Activated CD8-positive, alpha-beta T cell treated with anti-CD3 and anti-CD28 coated beads, Interleukin-2, amount 10 ng/mL, durations not matched to agents 7 days and 5 days (primary cell): ENCODE measurements at regions not wholly inside any gene's neighbourhood (a gene's known extent, or its start where the extent isn't known, plus 50 kb on each side); places are given as distances from the start of the nearest gene placed in this dataset.

Experiments used
- ATAC-seq: fragments of 150-1000 bp; cut with Tn5 transposase; one replicate; pipeline ENCODE4 v1.10.0; 2021; ENCODE audit warnings: moderate library complexity
- CTCF ChIA-PET: fragments of 350-600 bp; sonication (Branson Sonifier 250); formaldehyde crosslinking; loops from one replicate; lab custom pipeline; 2021; ENCODE audit warnings: antibody characterized with exemption; lab: Charles Lee
- POLR2A ChIA-PET: fragments of 350-600 bp; sonication (Branson Sonifier 250); formaldehyde crosslinking; loops from one replicate; lab custom pipeline; 2021; ENCODE audit warnings: antibody characterized with exemption; lab: Charles Lee
- DNase-seq: peaks from one replicate; pipeline ENCODE4 v3.0.0-alpha.2; 2020
- H3K27ac Mint-ChIP-seq: one replicate; pipeline ENCODE4 v1.8.0; 2021; ENCODE audit warnings: mild to moderate bottlenecking, mixed read lengths
- H3K27me3 Mint-ChIP-seq: one replicate; pipeline ENCODE4 v1.8.0; 2021; ENCODE audit warnings: low read depth, mixed read lengths
- H3K36me3 Mint-ChIP-seq: one replicate; pipeline ENCODE4 v1.8.0; 2021; ENCODE audit warnings: low read depth, mixed read lengths
- H3K4me1 Mint-ChIP-seq: one replicate; pipeline ENCODE4 v1.8.0; 2021; ENCODE audit warnings: low read depth, mixed read lengths
- H3K4me3 Mint-ChIP-seq: one replicate; pipeline ENCODE4 v1.8.0; 2021; ENCODE audit warnings: mild to moderate bottlenecking, mixed read lengths
- H3K9me3 Mint-ChIP-seq: one replicate; pipeline ENCODE4 v1.8.0; 2022; ENCODE audit warnings: mixed read lengths; ENCODE audit not compliant: insufficient read depth

DNA sequence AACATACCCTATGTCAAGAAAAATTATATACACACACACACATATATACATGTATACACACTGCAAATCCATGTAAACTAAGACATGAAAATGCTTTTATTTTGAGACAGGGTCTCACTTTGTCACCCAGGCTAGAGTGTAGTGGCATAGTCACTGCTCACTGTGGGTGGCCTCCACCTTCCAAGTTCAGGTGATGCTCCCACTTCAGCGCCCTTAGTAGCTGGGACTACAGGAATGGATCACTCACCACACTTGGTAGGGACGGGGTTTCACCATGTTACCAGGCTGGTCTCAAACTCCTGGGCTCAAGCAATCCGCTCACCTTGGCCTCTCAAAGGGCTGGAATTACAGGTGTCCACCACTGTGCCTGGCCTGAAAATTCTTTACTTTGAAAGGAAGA is 617.6 kb downstream of the NYAP2 start:
- no peaks in the 10 kb centered on the region for H3K27me3 Mint-ChIP-seq
- no peak overlapping the region for H3K27ac Mint-ChIP-seq
- no peaks in the 10 kb centered on the region for H3K4me1 Mint-ChIP-seq
- H3K9me3 Mint-ChIP-seq, result peaks cover 5% of the 10 kb centered on the region
- ATAC-seq (no peak), DNase-seq (no peak)
- no peaks in the 10 kb centered on the region for H3K36me3 Mint-ChIP-seq
- no peak overlapping the region for H3K4me3 Mint-ChIP-seq
- ChIA-PET POLR2A (no interaction called here), CTCF (no interaction called here)

DNA sequence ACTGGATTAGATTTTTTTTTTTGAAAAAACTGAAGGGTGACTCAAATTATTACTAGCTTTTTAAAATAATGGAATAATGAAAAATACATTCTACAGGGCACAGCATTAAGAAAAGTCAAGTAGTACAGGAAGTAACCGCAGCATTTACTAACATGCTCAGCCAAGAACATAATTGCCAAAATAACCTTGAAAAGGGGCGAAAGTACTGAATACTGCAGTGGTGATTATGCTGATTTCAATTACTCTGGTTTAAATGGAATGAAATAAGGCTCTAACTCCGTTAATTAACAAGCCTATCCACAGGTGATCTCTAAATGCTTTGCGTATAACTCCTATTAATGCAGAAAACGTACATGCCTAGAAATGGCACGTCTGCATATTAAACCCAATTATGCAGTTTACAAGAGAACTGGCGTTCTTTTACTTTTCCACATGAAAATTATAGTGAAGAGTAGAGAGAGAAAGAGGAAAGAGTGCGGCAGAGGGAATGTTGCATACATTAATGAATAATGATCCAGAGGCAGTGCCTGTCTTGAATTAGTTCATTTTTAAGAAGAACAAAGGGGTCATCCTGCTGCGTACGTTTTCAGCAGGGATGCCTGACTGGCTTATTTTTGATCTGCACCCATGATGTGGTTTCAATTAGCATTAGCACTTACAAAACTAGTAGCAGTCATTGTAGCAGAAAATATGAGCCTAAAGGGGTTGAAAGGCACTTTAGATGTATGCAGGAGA is 612.4 kb downstream of the NYAP2 start:
- no peaks in the 10 kb centered on the region for H3K27me3 Mint-ChIP-seq
- ChIA-PET POLR2A (no interaction called here), CTCF (no interaction called here)
- no peak overlapping the region for H3K27ac Mint-ChIP-seq
- H3K9me3 Mint-ChIP-seq, result no peaks in the 10 kb centered on the region
- ATAC-seq (no peak), DNase-seq (no peak)
- no peaks in the 10 kb centered on the region for H3K36me3 Mint-ChIP-seq
- H3K4me3 Mint-ChIP-seq, result no peak overlapping the region
- no peaks in the 10 kb centered on the region for H3K4me1 Mint-ChIP-seq

DNA sequence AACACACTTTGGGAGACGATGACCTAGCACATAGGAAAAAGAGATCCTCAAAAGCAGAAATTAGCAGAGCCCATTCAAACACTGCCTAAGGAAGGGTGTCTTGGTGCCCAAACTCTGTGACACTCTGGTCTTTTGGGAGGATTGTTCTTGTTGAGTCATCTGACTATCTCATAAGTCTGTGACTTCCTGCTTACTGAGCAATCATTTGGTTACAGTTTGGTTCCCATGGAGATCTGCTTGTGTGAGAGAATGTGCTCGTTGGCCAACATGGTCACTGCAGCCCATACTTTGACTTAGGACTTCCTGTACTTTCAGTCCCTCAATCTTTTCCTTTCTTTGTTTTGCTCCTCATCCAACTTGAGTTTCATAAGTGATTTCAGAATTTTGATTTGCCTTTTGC is 602.9 kb downstream of the NYAP2 start:
- POLR2A ChIA-PET, result no interaction called here
- H3K27me3 Mint-ChIP-seq, result no peaks in the 10 kb centered on the region
- H3K9me3 Mint-ChIP-seq, result no peaks in the 10 kb centered on the region
- no peak for ATAC-seq
- no peak overlapping the region for H3K4me3 Mint-ChIP-seq
- H3K36me3 Mint-ChIP-seq, result no peaks in the 10 kb centered on the region
- no peaks in the 10 kb centered on the region for H3K4me1 Mint-ChIP-seq
- no peak for DNase-seq
- CTCF ChIA-PET, result no interaction called here
- no peak overlapping the region for H3K27ac Mint-ChIP-seq

DNA sequence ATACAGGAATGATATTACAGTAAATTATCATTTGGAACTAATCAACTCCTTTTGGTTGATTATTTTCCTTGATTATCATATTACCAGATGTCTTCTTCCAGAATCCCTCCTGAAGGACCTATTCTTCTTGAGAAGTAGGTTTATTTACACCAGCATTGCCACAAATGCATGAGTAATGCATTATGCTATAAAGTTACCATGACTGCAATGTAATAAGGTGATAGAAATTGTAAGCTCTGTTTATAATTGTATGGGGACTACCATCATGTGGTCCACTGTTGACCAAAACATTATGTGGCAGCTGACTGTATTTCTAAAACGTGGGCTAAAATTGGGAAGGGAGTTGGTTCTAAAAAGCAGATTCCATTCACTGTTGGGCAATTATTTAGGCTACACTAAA is 602.2 kb downstream of the NYAP2 start:
- H3K4me1 Mint-ChIP-seq, result no peaks in the 10 kb centered on the region
- H3K4me3 Mint-ChIP-seq, result no peak overlapping the region
- no peak for DNase-seq
- no peak overlapping the region for H3K27ac Mint-ChIP-seq
- no peaks in the 10 kb centered on the region for H3K9me3 Mint-ChIP-seq
- no peaks in the 10 kb centered on the region for H3K27me3 Mint-ChIP-seq
- ATAC-seq, result no peak
- ChIA-PET CTCF (no interaction called here), POLR2A (no interaction called here)
- H3K36me3 Mint-ChIP-seq, result no peaks in the 10 kb centered on the region

DNA sequence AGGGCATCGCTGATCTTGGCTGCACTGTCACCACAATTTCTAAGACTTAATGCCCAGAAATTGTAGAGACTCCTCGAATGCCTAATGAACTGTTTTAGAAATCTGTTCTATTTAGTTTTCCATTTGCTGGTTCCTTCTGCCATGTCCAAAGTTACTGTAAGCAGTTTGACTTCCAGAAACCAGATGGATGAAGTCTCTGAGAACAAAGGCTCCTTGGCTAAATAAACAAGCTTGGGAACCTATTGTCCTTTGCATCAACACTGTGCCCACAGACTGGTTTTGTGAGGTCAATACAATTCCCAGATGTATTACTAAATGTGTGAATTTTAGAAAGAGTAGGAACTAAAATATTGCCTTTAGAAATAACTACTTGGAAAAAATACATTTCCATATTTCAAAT is 600.2 kb downstream of the NYAP2 start:
- H3K27ac Mint-ChIP-seq, result no peak overlapping the region
- H3K9me3 Mint-ChIP-seq, result no peaks in the 10 kb centered on the region
- H3K4me3 Mint-ChIP-seq, result no peak overlapping the region
- CTCF ChIA-PET, result no interaction called here
- H3K4me1 Mint-ChIP-seq, result no peaks in the 10 kb centered on the region
- DNase-seq (no peak), ATAC-seq (no peak)
- POLR2A ChIA-PET, result no interaction called here
- no peaks in the 10 kb centered on the region for H3K36me3 Mint-ChIP-seq
- H3K27me3 Mint-ChIP-seq, result no peaks in the 10 kb centered on the region

DNA sequence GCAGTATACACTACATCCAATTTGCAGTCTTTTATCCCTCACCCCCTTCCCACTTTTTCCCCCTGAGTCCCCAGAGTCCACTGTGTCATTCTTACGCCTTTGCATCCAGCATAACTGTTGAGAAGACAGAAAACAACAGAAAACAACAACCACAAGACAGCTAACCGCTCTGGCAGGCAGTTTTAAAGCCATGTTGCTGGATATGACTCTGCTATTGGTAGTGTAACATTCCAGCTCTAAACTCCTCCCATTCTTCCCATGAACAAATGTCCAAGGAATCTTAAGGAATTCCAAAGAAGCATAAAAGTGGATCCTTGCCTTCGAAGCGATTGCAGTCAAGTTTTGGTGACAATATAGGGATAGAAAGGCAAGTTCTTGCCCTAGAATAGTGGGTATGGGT is 599.1 kb downstream of the NYAP2 start:
- Mint-ChIP-seq H3K27ac (no peak overlapping the region), H3K4me1 (no peaks in the 10 kb centered on the region), H3K36me3 (no peaks in the 10 kb centered on the region), H3K27me3 (no peaks in the 10 kb centered on the region), H3K9me3 (no peaks in the 10 kb centered on the region), H3K4me3 (no peak overlapping the region)
- POLR2A ChIA-PET, result no interaction called here
- DNase-seq (no peak), ATAC-seq (no peak)
- CTCF ChIA-PET, result interaction anchor here (1.4 kb wide), 1 partner anchor 13 kb away, joined by 3 read pairs; no protein-coding TSS in a partner anchor

DNA sequence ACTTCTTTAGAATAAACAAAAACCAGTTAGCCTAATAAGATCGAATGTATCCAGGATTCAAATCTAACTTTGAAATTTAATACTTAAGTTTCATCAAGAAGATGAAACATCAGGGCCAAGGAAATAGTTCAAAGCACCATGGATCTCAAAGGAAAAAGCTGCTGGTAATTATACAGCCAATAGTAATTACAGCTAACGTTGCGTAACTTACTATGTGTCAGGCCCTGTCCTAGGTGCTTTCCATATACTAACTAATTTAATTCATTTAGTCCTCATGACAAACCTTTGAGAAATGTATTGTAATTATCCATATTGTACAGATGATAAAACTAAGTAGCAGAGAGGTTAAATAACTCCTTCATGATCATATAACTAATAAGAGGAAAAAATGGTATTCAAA is 598.6 kb downstream of the NYAP2 start:
- Mint-ChIP-seq H3K9me3 (no peaks in the 10 kb centered on the region), H3K4me1 (no peaks in the 10 kb centered on the region), H3K36me3 (no peaks in the 10 kb centered on the region), H3K27me3 (no peaks in the 10 kb centered on the region), H3K4me3 (no peak overlapping the region), H3K27ac (no peak overlapping the region)
- POLR2A ChIA-PET, result no interaction called here
- CTCF ChIA-PET, result interaction anchor here (1.4 kb wide), 1 partner anchor 12 kb away, joined by 3 read pairs; no protein-coding TSS in a partner anchor
- ATAC-seq, result no peak
- no peak for DNase-seq

DNA sequence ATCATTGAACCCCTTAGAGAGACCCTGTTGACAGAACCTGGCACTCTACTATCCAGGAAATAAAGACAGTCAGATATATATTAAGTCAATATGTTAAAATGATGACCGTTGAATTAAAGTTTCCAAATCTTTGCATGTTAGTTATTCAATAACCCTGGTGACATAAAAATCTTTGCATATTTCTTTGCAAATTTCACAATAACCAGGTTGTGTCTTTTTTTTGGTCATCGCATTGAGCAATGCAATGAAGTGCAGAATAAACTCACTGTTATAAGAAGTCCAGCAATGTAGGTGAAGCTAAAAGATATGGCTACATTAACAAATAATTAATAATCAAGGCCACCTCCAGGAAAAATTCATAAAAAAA is 596.9 kb downstream of the NYAP2 start:
- H3K36me3 Mint-ChIP-seq, result no peaks in the 10 kb centered on the region
- no peak overlapping the region for H3K27ac Mint-ChIP-seq
- H3K4me1 Mint-ChIP-seq, result no peaks in the 10 kb centered on the region
- ATAC-seq, result no peak
- CTCF ChIA-PET, result no interaction called here
- no peaks in the 10 kb centered on the region for H3K27me3 Mint-ChIP-seq
- H3K9me3 Mint-ChIP-seq, result no peaks in the 10 kb centered on the region
- no peak for DNase-seq
- no peak overlapping the region for H3K4me3 Mint-ChIP-seq
- POLR2A ChIA-PET, result no interaction called here

DNA sequence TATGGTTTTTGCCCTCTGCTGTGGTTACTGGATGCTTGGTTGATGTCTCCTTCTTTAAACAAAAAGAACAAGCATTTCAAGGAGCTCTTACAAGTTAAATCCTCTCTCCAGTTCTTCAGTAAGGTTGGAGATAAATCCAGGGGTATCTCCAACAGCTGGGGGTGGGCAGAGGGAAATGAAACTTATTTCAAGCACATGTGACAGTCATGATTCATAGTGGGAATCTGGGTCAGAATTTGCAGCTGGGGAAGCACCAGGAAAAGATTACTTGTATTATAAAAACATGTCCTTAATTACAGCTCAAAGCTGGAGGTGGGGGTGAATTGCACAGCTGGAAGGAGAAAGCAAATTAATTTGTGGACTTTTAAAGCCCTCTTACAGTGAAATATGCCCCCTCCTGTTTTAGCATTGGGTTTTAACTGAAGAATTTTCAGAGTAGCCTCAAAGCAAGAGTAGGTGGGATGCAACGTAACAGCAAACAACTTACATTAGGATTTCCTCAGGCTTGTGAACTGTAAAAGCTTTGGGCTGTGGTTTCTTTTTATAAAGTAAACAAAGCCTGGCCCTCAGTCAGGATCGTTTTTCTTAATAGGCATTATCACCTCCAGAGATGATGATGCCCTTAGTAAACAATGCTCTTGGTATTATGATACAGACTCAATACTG is 596.4 kb downstream of the NYAP2 start:
- DNase-seq, result no peak
- no peak overlapping the region for H3K4me3 Mint-ChIP-seq
- H3K36me3 Mint-ChIP-seq, result no peaks in the 10 kb centered on the region
- H3K4me1 Mint-ChIP-seq, result no peaks in the 10 kb centered on the region
- CTCF ChIA-PET, result no interaction called here
- H3K27ac Mint-ChIP-seq, result no peak overlapping the region
- no peak for ATAC-seq
- no peaks in the 10 kb centered on the region for H3K9me3 Mint-ChIP-seq
- no peaks in the 10 kb centered on the region for H3K27me3 Mint-ChIP-seq
- POLR2A ChIA-PET, result no interaction called here

DNA sequence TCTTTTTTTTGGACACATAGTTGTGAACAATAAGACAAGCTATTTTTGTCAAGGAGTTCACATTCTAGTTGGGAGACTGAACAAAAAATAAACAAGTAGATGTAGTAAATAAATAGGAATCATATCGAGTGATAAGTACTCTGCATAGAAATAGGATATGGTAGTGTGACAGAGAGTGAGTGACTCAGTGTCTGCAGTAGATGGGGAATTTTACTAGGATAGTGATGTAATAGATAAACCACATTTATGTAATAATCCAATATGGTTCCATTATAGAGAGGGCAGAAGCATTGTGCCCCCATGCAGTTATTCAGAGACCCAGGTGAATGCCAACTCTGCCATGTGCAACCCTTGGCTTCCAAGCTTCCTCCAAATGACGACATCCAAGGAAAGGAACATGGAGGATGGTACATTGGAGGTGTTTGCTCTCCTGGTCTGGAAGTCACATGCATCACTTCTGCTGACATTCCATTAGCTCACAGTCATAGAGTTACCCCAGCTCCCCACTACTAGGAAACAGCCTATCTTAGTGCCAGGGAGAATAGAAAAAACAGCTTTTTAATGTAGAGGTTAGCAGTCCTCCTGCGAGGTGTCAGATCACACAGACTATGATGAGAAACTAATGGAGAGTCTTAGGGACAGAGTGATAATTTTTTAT is 595.4 kb downstream of the NYAP2 start:
- no peak for ATAC-seq
- ChIA-PET CTCF (no interaction called here), POLR2A (no interaction called here)
- no peak for DNase-seq
- Mint-ChIP-seq H3K9me3 (no peaks in the 10 kb centered on the region), H3K27ac (no peak overlapping the region), H3K27me3 (no peaks in the 10 kb centered on the region), H3K36me3 (no peaks in the 10 kb centered on the region), H3K4me1 (no peaks in the 10 kb centered on the region), H3K4me3 (no peak overlapping the region)

DNA sequence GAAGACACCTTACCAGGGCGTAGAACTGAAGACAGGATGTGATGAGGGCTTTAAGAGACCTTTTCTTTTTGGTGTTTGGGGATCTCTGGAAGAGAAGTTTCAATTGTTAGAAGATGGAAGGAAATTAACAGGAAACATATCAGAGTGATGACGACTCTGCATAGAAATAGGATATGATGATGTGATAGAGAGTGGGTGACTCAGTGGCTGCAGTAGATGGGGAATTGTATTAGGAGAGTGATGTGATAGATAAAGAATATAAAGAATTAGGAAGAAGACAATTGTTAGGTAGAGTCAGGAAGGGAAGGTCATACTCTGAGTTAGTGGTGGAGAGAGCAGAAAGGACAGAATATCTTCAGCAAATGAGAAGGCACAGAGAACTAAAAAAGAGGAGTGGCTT is 593.9 kb downstream of the NYAP2 start:
- DNase-seq (no peak), ATAC-seq (no peak)
- Mint-ChIP-seq H3K27ac (no peak overlapping the region), H3K36me3 (no peaks in the 10 kb centered on the region), H3K4me3 (no peak overlapping the region), H3K4me1 (no peaks in the 10 kb centered on the region), H3K27me3 (no peaks in the 10 kb centered on the region), H3K9me3 (no peaks in the 10 kb centered on the region)
- CTCF ChIA-PET, result no interaction called here
- POLR2A ChIA-PET, result no interaction called here

DNA sequence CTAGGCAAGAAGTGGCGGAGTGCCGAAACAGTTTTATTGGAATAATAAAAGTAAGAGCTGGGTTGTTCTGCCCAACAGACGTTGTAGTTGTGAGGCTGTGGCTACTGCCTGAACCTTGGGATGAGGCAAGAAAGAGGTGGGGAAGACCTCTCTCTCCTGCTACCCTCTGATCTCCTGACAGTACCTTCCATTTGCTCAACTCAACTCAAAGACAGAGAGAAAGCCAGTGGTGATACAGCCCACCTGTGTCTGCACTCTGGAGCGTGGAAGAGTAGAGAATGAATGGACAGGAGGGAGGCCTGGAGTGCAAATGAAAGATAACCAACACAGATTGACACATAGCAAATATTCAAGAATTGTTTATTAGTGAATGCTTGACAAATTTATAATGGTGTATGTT is 590.3 kb downstream of the NYAP2 start:
- ATAC-seq, result peak; percentile 27
- no peaks in the 10 kb centered on the region for H3K27me3 Mint-ChIP-seq
- CTCF ChIA-PET, result no interaction called here

More for the DNA sequence above, 590.3 kb downstream of the NYAP2 start:
- no peak for DNase-seq
- Mint-ChIP-seq H3K4me1 (no peaks in the 10 kb centered on the region), H3K9me3 (no peaks in the 10 kb centered on the region), H3K4me3 (no peak overlapping the region), H3K27ac (no peak overlapping the region), H3K36me3 (no peaks in the 10 kb centered on the region)
- POLR2A ChIA-PET, result no interaction called here
